Ishikawa (cell line): ENCODE measurements at regions not wholly inside any gene's neighbourhood (a gene's known extent, or its start where the extent isn't known, plus 50 kb on each side); places are given as distances from the start of the nearest gene placed in this dataset.
A peak's percentile ranks its signal among the peaks of the same experiment; 100 is the strongest.

Experiments used
- CEBPB ChIP-seq: IDR thresholded peaks from 2 replicates; pipeline ENCODE4 v1.6.1; 2012
- CREB1 ChIP-seq: IDR thresholded peaks from 2 replicates; pipeline ENCODE4 v1.6.1; 2012; ENCODE audit warnings: low read depth
- EGR1 ChIP-seq: IDR thresholded peaks from 2 replicates; pipeline ENCODE4 v1.6.1; 2012
- EP300 ChIP-seq: IDR thresholded peaks from 2 replicates; pipeline ENCODE4 v1.6.1; 2012; ENCODE audit warnings: borderline replicate concordance
- FOXM1 ChIP-seq: IDR thresholded peaks from 2 replicates; pipeline ENCODE4 v1.6.1; 2012; ENCODE audit warnings: low read depth, borderline replicate concordance
- MAX ChIP-seq: IDR thresholded peaks from 2 replicates; pipeline ENCODE4 v1.6.1; 2012
- NFIC ChIP-seq: IDR thresholded peaks from 2 replicates; pipeline ENCODE4 v1.6.1; 2012
- RAD21 ChIP-seq: IDR thresholded peaks from 2 replicates; pipeline ENCODE4 v1.6.1; 2012; ENCODE audit warnings: low read depth
- REST ChIP-seq: IDR thresholded peaks from 2 replicates; pipeline ENCODE4 v1.6.1; 2012; ENCODE audit warnings: low read depth, mild to moderate bottlenecking
- TAF1 ChIP-seq: IDR thresholded peaks from 2 replicates; pipeline ENCODE4 v1.6.1; 2012; ENCODE audit warnings: low read depth, mild to moderate bottlenecking
- TCF12 ChIP-seq: IDR thresholded peaks from 2 replicates; pipeline ENCODE4 v1.6.1; 2012; ENCODE audit warnings: low read depth
- TEAD4 ChIP-seq: IDR thresholded peaks from 2 replicates; pipeline ENCODE4 v1.6.1; 2012
- USF1 ChIP-seq: IDR thresholded peaks from 2 replicates; pipeline ENCODE4 v1.6.1; 2012
- YY1 ChIP-seq: IDR thresholded peaks from 2 replicates; pipeline ENCODE4 v1.6.1; 2012; ENCODE audit warnings: low read depth
- ZBTB7A ChIP-seq: IDR thresholded peaks from 2 replicates; pipeline ENCODE4 v1.6.1; 2012; ENCODE audit warnings: low read depth

- no peak for TF ChIP-seq TAF1
- TF ChIP-seq RAD21: no peak
- no peak for TF ChIP-seq MAX
- TF ChIP-seq USF1: no peak
- TF ChIP-seq ZBTB7A: no peak
- no peak for TF ChIP-seq REST
- no peak for TF ChIP-seq TCF12
- TF ChIP-seq NFIC: no peak
Observed at GRCh38 chr10:50999163-50999562, 75.1 kb upstream of the PRKG1 start.

GRCh38 chr10:51000164-51000563, 74.1 kb upstream of the PRKG1 start:
- TF ChIP-seq RAD21 (no peak), FOXM1 (no peak), TAF1 (no peak), EP300 (no peak), TCF12 (no peak), YY1 (no peak), CREB1 (no peak), REST (no peak), ZBTB7A (no peak), CEBPB (no peak), TEAD4 (no peak), USF1 (no peak), EGR1 (no peak), MAX (no peak), NFIC (no peak)

- TF ChIP-seq EGR1 (no peak), FOXM1 (no peak), RAD21 (no peak), TEAD4 (no peak), REST (no peak), NFIC (no peak), YY1 (no peak), CEBPB (no peak), CREB1 (no peak), TAF1 (no peak), TCF12 (no peak), MAX (no peak)
Observed at GRCh38 chr10:51000976-51001375, 73.3 kb upstream of the PRKG1 start.

GRCh38 chr10:51001587-51001986, 72.7 kb upstream of the PRKG1 start:
- TF ChIP-seq RAD21 (peak; percentile 49), REST (no peak), TEAD4 (no peak)
